Esophagus squamous epithelium (tissue), 5 donors: ENCODE measurements at regions not wholly inside any gene's neighbourhood (a gene's known extent, or its start where the extent isn't known, plus 50 kb on each side); places are given as distances from the start of the nearest gene placed in this dataset.

Experiments used
- DNase-seq: peaks from one replicate; lab custom pipeline; 2025; lab: John Stamatoyannopoulos, UW
- H3K27ac ChIP-seq, 4 donors: fragments of 200-600 bp; sonication (generic); one replicate each; pipeline ENCODE4 v1.5.1; 2016 to 2019; ENCODE audit warnings: mild to moderate bottlenecking in 1 of 4
- H3K27me3 ChIP-seq, 4 donors: fragments of 200-600 bp; sonication (generic); 1 replicate in 3 of 4; 2 replicates in 1 of 4; pipeline versions ENCODE4 v1.5.1 to v1.6.0; 2017 to 2021; ENCODE audit warnings: antibody characterized with exemption in 1 of 4
- H3K36me3 ChIP-seq, 3 donors: fragments of 200-600 bp; sonication (generic); one replicate each; pipeline ENCODE4 v1.5.1; 2016 to 2019
- H3K4me1 ChIP-seq, 3 donors: fragments of 200-600 bp; sonication (generic); one replicate each; pipeline ENCODE4 v1.5.1; 2017 to 2019
- H3K4me3 ChIP-seq, 4 donors: fragments of 200-600 bp; sonication (generic); 1 replicate in 3 of 4; 2 replicates in 1 of 4; pipeline ENCODE4 v1.5.1; 2016 to 2019; ENCODE audit warnings: mild to moderate bottlenecking in 2 of 4, moderate library complexity in 1 of 4
- H3K9me3 ChIP-seq, 3 donors: fragments of 200-600 bp; sonication (generic); one replicate each; pipeline ENCODE4 v1.5.1; 2016 to 2019
- CTCF ChIP-seq, 6 experiments: fragments of 450-650 bp in 4 of 6; fragments of 200-600 bp in 2 of 6; sonication (generic) in 2 of 6; IDR thresholded peaks; one replicate each; pipeline ENCODE4 v1.5.1; 2016 to 2019; ENCODE audit warnings: antibody characterized with exemption in 6 of 6, mild to moderate bottlenecking in 4 of 6, moderate library complexity in 4 of 6
- POLR2A ChIP-seq, 4 donors: fragments of 450-650 bp; IDR thresholded peaks; one replicate each; pipeline ENCODE4 v1.6.1; 2017; ENCODE audit warnings: antibody characterized with exemption in 4 of 4, mild to moderate bottlenecking in 4 of 4, moderate library complexity in 3 of 4
- WGBS, 2 donors: methylation state at CpG; one replicate each; pipeline ENCODE4 v1.1.5; 2018; 5-methylcytosine and 5-hydroxymethylcytosine counted together
- intact Hi-C: fragments of 100-400 bp; cut with DNase I; formaldehyde crosslinking; loops from one replicate; pipeline ENCODE4 v1.15.0; 2022
- donor health status: DM: yes; HTN: yes; CAD: no.

DNA sequence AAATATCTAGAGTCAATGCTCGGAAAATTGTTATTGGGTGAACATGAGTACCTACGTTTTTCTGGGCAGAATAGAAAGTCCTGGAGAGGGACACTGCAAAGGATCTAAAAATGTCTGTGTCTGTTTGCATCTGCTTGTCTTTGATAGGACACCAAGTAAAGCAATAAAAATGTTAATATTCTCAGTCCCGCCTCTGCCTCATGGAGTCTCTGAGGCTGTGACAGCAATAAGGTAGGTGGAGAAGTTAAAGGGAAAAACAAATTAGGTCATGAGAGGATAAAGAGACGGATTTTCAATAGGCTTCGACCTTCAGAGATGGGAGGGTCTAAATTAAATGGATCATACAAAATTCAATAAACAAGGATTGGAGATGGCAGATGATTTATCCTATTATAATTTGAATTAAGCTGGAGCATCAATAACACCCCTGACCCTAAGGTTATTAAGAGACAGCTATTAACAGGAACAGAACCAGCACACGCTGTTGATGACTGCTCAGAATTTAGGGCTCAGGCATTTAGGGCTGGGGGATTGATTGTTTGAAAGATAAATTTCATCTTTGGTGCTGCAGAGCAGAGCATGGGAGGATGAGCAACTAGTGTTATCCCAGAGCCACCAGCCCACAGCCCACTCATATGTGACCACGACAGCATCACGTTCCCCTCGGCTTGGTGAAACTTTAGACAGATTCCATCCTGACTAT lies 620.3 kb upstream of the CDH4 start:
- Histone ChIP-seq H3K27ac (no peak overlapping the region), H3K27me3 (no peaks in the 10 kb centered on the region), H3K36me3 (no peaks in the 10 kb centered on the region), H3K9me3 (no peaks in the 10 kb centered on the region), H3K4me1 (no peaks in the 10 kb centered on the region), H3K4me3 (no peak overlapping the region)
- 59 to 71% methylated on average over 9 of the region's 9 CpGs for WGBS, 2 donors
- TF ChIP-seq POLR2A (IDR thresholded peaks at IDR 0.05) (no peak), CTCF (IDR thresholded peaks at IDR 0.05) (no peak)
- no peak for DNase-seq
- intact Hi-C loops, result no loop called here

DNA sequence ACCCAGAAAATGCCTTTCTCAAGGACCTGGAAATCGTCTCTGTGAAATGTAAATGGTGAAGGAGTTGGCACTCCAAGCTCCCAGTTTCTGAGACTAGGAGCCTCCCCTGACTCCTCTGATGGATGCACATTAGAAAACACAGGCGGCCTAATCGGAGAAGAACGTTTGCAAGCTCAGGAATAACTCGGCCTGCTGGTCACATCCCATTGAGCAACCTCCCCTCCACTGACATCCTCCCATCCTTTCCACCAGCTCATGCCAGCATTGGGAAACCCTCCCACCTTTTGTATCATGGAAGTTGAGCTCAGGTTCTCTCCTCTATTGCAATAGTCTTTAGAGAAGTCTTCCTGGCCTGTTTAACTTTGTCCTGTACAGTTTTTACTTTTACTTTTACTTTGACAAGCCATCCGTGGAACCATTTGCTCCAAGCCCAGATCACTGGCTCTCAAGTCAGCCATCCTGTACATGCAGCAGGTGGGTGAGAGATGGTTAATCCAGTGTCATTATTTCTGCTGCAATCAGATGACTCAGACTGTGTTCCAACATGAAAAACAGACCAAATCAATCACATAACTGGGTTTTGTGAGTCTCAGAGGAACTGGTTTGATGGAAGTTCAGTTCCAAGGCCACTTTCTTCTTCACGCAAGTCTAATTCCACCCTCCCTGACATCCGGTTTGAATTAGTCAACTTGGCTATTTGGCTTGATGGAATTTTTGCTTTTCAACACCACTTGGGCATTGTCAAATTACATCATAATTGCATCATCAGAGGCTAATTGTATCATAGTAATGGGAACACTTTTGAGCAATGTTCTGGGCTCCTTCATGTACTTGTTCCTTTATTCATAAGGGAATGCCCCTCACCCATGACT lies 619.4 kb upstream of the CDH4 start:
- 55 to 62% methylated on average over 8 of the region's 8 CpGs for WGBS, 2 donors
- no peak for DNase-seq
- H3K27ac ChIP-seq, result no peak overlapping the region
- no peak overlapping the region for H3K4me3 ChIP-seq
- no peaks in the 10 kb centered on the region for H3K4me1 ChIP-seq
- no peak for TF ChIP-seq CTCF (IDR thresholded peaks at IDR 0.05)
- no peak for TF ChIP-seq POLR2A (IDR thresholded peaks at IDR 0.05)
- no peaks in the 10 kb centered on the region for H3K27me3 ChIP-seq
- H3K9me3 ChIP-seq, result no peaks in the 10 kb centered on the region
- intact Hi-C loops, result no loop called here
- no peaks in the 10 kb centered on the region for H3K36me3 ChIP-seq

GRCh38 chr20:60634491-60635172 lies 617.4 kb upstream of the CDH4 start:
- Histone ChIP-seq H3K27me3 (no peaks in the 10 kb centered on the region), H3K4me3 (no peak overlapping the region), H3K9me3 (no peaks in the 10 kb centered on the region), H3K27ac (no peak overlapping the region), H3K36me3 (no peaks in the 10 kb centered on the region), H3K4me1 (no peaks in the 10 kb centered on the region)
- WGBS, 2 donors, result 67 to 79% methylated on average over 9 to 19 of the region's 19 CpGs
- intact Hi-C loops, result no loop called here
- no peak for TF ChIP-seq POLR2A (IDR thresholded peaks at IDR 0.05)
- no peak for TF ChIP-seq CTCF (IDR thresholded peaks at IDR 0.05)
- DNase-seq, result no peak

GRCh38 chr20:60636417-60636816 lies 615.6 kb upstream of the CDH4 start:
- no peak for TF ChIP-seq CTCF (IDR thresholded peaks at IDR 0.05)
- TF ChIP-seq POLR2A (IDR thresholded peaks at IDR 0.05), result no peak
- intact Hi-C loops, result no loop called here
- WGBS, 2 donors, result 84 to 86% methylated on average over 5 of the region's 5 CpGs

More at GRCh38 chr20:60636417-60636816, 615.6 kb upstream of the CDH4 start:
- Histone ChIP-seq H3K36me3 (no peaks in the 10 kb centered on the region), H3K27ac (no peak overlapping the region), H3K27me3 (no peaks in the 10 kb centered on the region), H3K4me3 (no peak overlapping the region), H3K9me3 (no peaks in the 10 kb centered on the region), H3K4me1 (no peaks in the 10 kb centered on the region)
- no peak for DNase-seq
